ENCODE measurements at regions not wholly inside any gene's neighbourhood (a gene's known extent, or its start where the extent isn't known, plus 50 kb on each side); places are given as distances from the start of the nearest gene placed in this dataset.

DNA sequence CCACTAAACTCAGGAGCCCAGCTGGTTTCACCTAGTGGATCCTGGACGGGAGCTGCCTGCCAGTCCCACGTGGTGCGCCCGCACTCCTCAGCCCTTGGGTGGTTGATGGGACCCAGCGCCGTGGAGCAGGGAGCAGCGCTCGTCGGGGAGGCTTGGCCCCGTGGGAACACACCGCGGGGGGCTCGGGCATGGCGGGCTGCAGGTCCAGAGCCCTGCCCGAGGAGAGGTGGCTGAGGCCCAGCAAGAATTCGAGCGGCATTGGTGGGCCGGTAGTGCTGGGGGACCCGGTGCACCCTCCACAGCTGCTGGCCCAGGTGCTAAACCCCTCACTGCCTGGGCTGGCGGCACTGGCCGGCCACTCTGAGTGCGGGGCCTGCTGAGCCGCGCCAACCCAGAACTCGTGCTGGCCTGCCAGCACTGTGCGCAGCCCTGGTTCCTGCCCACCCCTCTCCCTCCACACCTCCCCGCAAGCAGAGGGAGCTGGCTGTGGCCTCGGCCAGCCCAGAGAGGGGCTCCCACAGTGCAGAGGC lies 137.3 kb downstream of the TRIB2 start:
- TF ChIP-seq, protein P1, sequence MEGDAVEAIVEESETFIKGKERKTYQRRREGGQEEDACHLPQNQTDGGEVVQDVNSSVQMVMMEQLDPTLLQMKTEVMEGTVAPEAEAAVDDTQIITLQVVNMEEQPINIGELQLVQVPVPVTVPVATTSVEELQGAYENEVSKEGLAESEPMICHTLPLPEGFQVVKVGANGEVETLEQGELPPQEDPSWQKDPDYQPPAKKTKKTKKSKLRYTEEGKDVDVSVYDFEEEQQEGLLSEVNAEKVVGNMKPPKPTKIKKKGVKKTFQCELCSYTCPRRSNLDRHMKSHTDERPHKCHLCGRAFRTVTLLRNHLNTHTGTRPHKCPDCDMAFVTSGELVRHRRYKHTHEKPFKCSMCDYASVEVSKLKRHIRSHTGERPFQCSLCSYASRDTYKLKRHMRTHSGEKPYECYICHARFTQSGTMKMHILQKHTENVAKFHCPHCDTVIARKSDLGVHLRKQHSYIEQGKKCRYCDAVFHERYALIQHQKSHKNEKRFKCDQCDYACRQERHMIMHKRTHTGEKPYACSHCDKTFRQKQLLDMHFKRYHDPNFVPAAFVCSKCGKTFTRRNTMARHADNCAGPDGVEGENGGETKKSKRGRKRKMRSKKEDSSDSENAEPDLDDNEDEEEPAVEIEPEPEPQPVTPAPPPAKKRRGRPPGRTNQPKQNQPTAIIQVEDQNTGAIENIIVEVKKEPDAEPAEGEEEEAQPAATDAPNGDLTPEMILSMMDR (conservative IDR thresholded peaks at IDR 0.05) = no peak
- TF ChIP-seq ZFX (IDR thresholded peaks at IDR 0.05) = no peak

Data from C4-2B (cell line).